GM19193 (cell line): ENCODE measurements at regions not wholly inside any gene's neighbourhood (a gene's known extent, or its start where the extent isn't known, plus 50 kb on each side); places are given as distances from the start of the nearest gene placed in this dataset.

Experiments used
- POLR2A ChIP-seq: IDR thresholded peaks from 4 replicates; pipeline ENCODE4 v1.6.1; 2011; ENCODE audit not compliant: insufficient read depth, insufficient read length; ENCODE audit errors: extremely low read depth

DNA sequence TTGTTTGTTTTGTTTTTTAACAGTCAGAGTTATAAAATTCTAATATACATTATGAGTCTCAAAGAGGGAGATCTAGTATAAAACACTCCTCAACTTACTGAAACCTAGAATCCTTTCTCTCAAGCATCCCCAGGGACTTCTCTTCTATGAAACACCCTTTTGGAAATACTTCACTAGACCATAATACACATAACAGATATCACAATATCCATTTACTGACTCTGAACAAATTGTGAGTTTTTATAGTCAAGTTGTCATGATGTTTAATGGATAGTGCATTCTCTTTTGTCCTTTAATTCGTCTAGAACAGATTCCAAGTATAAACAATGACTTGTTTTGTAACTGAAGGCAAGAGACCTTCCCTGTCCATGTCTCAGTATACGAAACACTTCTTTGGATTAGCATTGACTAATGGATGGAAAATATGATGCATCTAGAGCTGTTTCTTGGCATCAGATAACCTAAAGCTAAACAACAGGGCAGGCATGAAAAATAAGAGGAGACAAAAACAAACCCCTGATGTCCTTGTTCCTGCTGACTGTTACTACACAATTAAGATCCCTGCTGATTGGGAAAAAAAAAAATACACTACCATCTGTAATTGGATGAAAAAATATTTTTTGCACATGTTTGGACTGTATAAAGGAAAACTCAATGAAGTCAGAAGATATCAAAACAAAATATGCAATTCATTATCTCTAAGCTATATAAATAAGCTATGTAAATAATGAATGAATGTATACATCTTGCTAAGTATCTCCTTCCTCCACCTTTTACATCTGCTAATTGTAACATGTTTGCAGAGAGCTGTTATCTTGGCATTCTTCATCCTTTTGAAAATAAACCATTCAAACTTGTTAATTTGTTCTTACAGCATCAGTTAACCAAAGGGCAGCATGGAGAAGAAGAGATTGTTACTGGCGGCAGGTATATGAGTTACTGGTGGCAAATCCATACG lies 214.2 kb downstream of the LACC1 start:
- TF ChIP-seq POLR2A = no peak

DNA sequence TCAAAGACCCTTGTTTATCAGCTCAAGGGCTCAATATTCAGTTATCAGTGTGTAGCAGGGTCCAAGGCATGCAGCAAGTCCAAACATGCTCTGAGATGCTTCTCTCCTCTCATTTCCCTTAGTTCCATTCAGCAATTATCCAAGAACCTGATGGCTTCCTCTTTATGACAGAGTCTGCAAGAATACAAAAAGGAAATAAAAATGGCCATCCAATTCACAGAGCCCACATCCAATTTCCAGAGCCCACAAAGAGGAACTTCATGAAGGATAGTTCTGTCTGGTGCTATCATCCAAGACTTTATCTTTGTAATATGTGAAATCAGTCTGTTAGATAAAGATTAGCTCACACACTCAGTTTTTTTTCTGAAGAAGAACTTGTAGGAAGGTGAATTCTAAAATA lies 217.2 kb downstream of the LACC1 start:
- no peak for TF ChIP-seq POLR2A

DNA sequence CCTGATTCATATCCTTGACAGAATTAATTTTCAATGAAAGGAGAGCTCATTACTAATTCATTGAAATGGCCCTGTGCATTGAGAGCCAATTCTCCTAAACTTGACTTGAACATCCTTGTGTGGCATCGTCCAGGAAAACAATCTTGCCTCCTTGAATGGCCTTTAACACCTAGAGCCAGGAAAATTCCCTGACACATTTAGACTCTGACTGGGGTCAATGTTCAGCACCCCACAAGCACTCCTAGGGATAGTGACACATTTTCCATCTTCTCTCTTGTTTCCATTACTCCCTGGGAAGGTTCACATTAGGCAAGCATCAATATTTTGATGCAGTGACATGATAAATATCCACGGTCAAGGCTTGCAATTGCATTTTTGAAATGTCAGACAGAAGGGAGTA lies 218.9 kb downstream of the LACC1 start:
- TF ChIP-seq POLR2A = no peak

DNA sequence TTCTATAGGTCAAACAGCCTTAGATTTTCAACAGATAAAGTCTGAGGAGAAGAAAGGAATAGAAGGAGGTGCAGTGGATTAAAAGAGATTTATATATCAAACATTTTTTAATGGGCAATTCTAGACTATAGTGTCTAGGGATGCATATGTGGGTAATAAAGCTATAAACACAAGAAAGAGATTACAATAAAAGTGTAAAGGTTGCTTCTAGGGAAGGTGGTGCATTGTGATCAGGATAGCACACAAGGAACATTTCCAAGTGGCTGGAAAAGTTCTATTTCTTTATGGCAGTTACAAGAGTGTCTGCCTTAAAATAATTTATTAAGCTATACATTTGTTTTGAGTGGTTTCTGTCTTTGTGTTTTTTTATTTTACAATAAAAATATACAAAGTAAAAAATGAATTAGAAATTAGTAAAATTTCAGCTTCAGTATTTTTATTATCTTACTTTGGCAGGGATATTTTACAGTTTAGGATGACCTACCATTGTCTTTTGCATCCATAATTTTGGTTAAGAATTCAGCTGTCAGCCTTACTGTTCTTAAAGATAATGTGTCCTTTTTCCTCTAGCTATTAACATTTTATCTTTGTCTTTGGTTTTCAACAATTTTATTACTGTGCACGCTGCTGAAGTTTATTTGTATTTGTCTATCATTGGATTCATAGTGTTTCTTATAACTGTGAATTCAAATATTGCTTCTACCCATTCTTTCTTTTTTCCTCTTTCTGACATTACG lies 221.8 kb downstream of the LACC1 start:
- no peak for TF ChIP-seq POLR2A

DNA sequence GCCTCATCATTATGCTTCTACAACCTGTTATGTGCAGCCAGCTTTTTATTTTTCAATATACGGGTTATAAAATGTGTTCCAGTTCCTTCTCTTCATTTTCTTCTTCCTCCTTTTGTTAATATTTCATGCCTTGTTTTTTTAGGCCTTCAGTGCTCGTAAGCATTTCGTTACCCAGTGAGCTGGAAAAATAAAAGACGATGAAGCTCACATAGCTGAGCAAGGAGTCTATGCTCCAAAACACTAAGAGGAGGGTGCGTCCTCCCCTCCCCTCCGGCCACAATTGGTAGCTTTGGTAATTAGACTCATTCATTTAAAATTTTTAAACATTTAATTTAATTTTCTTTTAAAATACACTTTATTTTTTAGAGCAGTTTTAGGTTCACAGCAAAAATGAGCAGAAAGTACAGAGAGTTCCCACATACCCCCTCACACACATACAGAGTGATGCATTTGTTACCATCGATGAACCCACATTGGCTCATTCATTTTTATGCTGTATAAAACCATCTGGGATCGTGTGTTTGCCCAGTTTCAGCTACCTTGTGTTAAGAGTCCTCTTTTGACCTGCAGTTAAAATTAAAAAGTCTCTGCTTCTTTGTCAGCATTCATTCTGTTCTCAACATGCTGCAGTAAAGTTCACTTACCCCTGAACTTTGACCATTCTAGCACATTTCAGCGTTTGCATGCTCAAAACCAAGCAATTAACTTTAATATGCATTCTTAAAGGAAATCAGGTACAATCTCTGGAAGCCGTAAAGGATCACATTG lies 223.9 kb downstream of the LACC1 start:
- TF ChIP-seq POLR2A = no peak

DNA sequence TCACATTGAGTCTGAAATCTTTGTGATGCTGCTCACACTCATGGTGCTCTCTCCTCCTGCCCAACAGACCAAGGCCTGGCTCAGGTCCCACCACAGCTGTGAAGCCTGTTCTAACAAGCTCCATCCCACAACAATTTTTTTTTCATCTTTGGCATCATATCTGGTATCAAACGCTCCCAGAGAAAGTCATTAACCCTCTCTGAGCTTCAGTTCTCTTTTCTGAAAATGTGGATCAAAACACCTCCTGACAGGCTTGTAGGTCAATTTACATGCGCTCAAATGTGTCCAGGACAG lies 224.4 kb downstream of the LACC1 start:
- no peak for TF ChIP-seq POLR2A

DNA sequence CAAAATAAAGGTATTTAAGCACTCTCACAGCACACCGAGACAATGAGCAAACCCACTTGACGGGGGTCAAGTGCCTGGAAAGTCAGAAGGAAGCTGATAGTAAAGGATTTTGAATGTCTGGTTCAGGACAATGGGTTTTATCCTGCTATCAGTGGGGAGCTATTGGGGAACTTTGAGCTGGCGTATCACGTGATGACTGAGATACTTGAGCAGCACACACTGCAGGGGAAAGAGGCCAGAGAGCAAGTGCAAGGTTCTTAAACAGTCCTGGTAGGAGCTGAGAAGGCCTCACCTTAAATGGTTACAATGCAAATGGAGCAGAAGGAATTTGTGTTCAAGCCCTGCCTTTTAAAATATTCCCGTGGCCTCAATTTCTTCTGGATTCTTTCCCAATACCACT lies 225.3 kb downstream of the LACC1 start:
- no peak for TF ChIP-seq POLR2A

DNA sequence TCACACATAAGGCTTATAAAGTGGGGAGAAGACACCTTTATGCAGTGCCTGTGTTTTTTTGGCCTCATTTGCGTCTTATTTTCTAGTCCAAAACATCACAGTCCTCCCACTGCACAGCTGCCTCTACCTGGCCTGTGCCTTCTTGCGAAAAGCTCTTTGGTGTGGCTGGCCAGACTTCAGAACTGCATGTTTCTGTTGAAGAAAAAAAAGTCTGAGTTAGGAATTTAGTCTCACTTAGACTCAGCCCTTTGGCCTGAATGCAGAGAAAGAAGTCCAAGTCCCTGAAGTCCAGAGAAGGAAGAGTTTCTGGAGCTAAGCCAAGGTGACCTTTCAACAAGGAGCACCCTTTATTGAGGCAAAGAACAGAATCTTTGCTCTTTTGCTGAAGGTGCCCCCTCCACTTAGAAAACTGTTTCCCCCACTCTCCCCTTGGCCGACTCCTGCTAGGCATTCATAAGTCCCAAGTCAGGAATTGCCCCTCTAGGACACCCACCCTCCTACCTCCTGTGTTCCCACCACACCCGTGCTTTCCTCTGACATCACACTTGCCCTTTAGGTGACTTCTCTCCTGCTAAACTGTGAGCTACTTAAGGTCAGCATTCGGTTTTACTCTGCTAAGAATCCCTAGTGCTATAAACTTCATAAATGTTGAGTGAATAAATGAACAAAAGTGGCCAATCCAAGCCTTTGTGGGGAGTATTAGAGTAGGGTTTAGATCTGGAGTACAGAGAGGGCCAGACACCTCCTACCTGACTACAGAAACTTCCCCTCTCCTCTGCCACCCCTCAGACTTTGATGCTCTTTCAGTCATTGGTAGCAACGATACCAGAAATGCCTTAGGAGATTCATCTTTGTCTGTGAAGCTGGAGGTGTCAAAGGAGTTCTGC lies 226.8 kb downstream of the LACC1 start:
- TF ChIP-seq POLR2A = no peak

DNA sequence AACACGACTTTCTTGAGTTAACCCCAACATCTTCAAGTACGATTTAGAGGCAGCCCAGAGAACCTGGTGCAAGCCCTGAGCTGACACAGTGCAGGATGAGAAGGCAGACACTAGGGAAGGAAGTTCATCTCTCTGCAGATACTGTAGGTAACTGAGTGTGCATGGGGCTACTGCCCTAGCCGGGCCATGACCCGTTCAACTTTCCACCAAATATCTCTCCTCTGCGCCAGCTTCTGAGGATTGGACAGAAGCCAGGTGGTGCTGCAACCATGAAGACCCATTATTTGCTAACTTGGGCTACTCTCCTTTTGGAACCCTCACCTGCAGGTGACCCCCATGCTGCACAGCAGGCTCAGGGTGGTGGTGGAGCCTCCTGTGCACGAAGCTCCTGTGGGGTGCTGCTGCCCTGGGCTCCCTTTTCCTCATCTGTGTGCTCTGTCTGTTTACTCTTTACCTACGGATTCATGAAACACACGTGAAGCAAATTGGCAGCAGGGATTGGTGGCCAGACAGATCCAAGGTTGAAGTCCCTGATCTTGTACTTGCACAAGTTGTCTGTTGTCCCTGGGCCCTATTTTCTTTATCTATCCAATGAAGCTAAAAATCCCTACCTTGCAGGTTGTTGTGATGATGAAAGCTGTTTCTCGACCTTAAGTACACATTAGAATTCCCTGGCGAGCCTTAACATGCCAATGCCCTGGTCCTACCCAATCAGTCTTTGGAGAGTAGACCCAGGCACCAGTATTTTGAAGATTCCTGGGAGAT lies 227.8 kb downstream of the LACC1 start:
- no peak for TF ChIP-seq POLR2A

DNA sequence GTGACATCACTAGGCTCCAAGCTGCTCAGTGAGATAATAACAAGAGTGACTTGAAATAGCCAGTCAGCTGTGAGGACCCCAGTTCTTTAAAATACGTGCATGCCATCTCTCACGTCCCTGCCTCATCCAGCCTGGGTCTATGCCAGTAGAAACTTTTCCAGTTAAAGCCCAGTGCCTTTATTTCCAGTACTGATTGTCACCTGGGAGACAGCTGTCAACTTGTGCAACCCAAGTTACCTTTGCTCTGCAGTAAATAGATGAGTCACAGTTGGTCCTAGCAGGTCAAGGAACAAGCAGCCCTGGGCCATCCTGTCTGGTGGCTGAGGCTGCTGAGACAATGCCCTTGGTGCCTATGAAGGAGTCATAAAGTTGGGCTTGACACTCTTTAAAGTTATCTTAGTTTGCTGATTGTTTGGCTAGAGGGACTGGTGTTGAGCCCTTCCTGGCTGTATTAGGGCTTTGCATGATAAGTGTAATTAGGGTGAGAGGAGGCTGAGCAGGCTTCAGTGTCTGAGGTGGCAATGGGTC lies 228.7 kb downstream of the LACC1 start:
- TF ChIP-seq POLR2A = no peak

DNA sequence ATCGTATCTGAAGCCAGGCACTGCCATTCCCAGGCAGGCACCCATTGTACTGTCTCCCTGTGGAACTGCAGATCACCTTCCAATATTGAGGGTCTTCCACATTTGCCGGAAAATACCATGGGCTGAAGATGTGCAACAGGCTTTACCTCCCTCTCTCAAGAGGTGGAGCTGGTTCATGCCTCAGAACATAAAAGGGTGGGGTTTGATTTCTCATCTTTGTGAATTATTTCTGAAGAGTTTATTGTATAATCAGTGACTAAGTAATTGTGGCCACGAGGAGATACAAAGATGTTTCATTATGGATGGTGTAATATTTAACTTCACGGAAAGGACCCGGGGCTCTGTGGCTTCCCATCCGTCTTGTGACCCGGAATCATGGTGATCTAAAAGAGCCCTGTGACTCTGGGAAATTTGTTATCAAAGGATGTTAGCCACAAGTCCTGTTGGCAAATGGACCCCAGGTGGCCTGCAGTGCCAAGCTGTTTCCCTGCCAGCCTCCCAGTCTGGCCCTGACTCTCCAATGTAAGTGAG lies 230.5 kb downstream of the LACC1 start:
- TF ChIP-seq POLR2A = no peak

DNA sequence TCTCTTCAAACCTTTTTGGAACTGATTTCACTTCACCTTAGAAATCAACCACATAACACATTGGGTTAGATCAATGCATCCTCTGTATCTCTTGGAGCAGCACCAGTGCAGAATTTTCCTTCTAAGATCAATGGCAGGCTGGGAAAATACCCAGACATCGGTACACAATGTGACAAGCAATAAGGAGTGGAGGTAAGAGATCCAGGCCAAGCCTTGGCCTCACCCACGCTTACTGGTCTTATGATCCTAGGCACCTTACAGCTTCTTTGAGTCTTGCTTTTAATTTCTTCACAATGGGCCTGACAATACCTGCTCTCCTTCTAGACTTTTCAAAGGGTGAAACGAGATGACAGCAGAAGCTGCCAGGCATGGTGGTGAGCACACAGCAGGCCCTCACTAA lies 232.0 kb downstream of the LACC1 start:
- no peak for TF ChIP-seq POLR2A

DNA sequence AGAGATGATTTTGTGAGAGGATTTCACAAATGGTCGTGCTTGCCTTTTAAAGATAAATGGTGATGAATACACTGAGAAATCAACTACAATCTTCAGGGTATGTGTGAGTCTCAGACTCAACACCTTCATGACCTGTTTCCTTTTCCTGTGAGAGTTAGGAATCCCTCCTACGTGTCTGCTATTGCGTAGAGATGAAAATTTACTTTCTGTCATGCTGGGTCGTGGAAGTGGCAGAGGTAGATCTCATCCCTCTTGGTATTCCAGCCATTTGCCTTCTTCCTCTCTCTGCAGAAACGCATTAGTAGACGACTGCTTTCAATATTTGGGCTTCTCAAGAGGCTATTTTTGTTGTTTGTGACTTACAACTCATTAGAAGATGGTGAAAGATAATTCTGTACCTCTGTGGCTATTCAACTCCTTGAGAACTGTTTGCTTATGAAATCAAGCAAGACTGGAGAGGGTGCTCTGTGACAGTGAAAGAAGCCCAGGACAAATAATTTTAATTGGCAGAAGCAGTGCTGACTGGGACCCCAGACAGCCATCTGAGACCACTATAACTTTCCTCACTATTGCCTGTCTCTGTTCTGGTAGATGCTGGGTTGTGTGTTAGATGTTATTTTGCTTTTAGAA lies 233.1 kb downstream of the LACC1 start:
- no peak for TF ChIP-seq POLR2A
